ENCODE measurements at regions not wholly inside any gene's neighbourhood (a gene's known extent, or its start where the extent isn't known, plus 50 kb on each side); places are given as distances from the start of the nearest gene placed in this dataset.

GRCh38 chr12:71353607-71354006 is 86.0 kb upstream of the LGR5 start:
- WGBS (ENCODE audit: insufficient coverage, low coverage, missing lambda C conversion rate): 25% methylated on average over 2 of the region's 2 CpGs
- H3K79me2 ChIP-seq (ENCODE audit: control insufficient read depth, insufficient read depth, low read length): no peaks in the 10 kb centered on the region
- no peak for ATAC-seq
- H2AFZ ChIP-seq (ENCODE audit: low read depth, low read length): no peak overlapping the region
- no peak for FAIRE-seq
- H3K4me2 ChIP-seq (ENCODE audit: insufficient read depth, low read length): no peak overlapping the region
- POLR2A ChIA-PET: no interaction called here
- DNase-seq (ENCODE audit: extremely low read depth in 1 of 4, low spot score in 3 of 4): no peak
- in situ Hi-C loops (cut with MboI): no loop called here
- CTCF ChIA-PET (ENCODE audit: low intra/inter-chr PET ratio): no interaction called here
- peak; percentile 31 for TF ChIP-seq RBM25 (IDR thresholded peaks at IDR 0.05; ENCODE audit: low read depth, low read length, severe bottlenecking)
- no peak for TF ChIP-seq ZNF184 (CRISPR knock-in tag; IDR thresholded peaks at IDR 0.05)
- no peak for TF ChIP-seq MITF (IDR thresholded peaks at IDR 0.05)
- no peak for TF ChIP-seq EHMT2 (IDR thresholded peaks at IDR 0.05)
- no peak for TF ChIP-seq GATA2 (CRISPR knock-in tag; IDR thresholded peaks at IDR 0.05)
- no peak for TF ChIP-seq ZC3H4 (CRISPR knock-in tag; IDR thresholded peaks at IDR 0.05; ENCODE audit: borderline replicate concordance)
- TF ChIP-seq ESRRB (CRISPR knock-in tag; IDR thresholded peaks at IDR 0.05; ENCODE audit: borderline replicate concordance): no peak
- no peak for TF ChIP-seq GMEB1 (CRISPR knock-in tag; IDR thresholded peaks at IDR 0.05)
- no peak for TF ChIP-seq E2F8 (IDR thresholded peaks at IDR 0.05; ENCODE audit: low read depth, partially characterized antibody)
- TF ChIP-seq ZNF146 (CRISPR knock-in tag; IDR thresholded peaks at IDR 0.05; ENCODE audit: unreplicated experiment): peak; percentile 65
- H3K27ac ChIP-seq (ENCODE audit: extremely low read depth, low read depth, low read length): no peak overlapping the region
- H3K36me3 ChIP-seq (ENCODE audit: control insufficient read depth, insufficient read depth, low read length): no peaks in the 10 kb centered on the region
- H3K9me3 ChIP-seq (replicated peaks; ENCODE audit: control insufficient read depth, insufficient read depth, low read depth, low read length): no peaks in the 10 kb centered on the region
- H3K4me1 ChIP-seq (replicated peaks in 1 of 2; ENCODE audit: control insufficient read depth in 2 of 2, insufficient read depth in 2 of 2, low read length in 2 of 2): no peaks in the 10 kb centered on the region
- BruUV-seq (replicated peaks): no TSS peak
- no peaks in the 10 kb centered on the region for H3K27me3 ChIP-seq (ENCODE audit: control insufficient read depth in 2 of 2, insufficient read depth in 2 of 2, low read length in 2 of 2)
- H3K4me3 ChIP-seq: no peak overlapping the region
- H3K9ac ChIP-seq (ENCODE audit: insufficient read depth in 1 of 2, low read depth in 2 of 2, low read length in 2 of 2): no peak overlapping the region
- H3K9me1 ChIP-seq (ENCODE audit: control insufficient read depth, insufficient read depth, low read length): no peaks in the 10 kb centered on the region
- no peaks in the 10 kb centered on the region for H4K20me1 ChIP-seq (replicated peaks; ENCODE audit: control insufficient read depth, insufficient read depth, low read length)
- intact Hi-C loops (cut with micrococcal nuclease): no loop called here
